DMS 273 treated with DMSO at 0.1 percent for 48 hours (cell line): ENCODE measurements at regions not wholly inside any gene's neighbourhood (a gene's known extent, or its start where the extent isn't known, plus 50 kb on each side); places are given as distances from the start of the nearest gene placed in this dataset.

ENCODE experiments used
- DNase-seq: peaks from one replicate; lab custom pipeline; 2025; lab: John Stamatoyannopoulos, UW

DNA sequence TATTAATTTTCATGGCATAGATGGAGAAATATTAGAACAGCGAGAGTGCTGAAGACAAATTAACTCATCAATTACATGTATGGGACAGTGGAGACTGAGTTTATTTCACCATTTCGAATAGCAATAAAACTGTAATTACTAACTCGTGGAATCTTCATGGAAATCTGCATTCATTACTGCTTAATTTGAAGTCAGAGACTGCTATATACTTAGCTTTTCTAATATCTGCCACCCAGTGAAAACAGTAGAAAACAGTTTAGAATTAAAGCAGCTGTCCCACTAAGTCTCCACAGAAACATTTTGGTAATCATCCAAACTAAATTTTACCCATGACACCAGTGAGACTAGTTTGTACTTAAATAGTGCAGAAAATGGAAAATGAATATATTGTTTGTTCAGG, 56.8 kb downstream of the IZUMO3 start:
- no peak for DNase-seq

DNA sequence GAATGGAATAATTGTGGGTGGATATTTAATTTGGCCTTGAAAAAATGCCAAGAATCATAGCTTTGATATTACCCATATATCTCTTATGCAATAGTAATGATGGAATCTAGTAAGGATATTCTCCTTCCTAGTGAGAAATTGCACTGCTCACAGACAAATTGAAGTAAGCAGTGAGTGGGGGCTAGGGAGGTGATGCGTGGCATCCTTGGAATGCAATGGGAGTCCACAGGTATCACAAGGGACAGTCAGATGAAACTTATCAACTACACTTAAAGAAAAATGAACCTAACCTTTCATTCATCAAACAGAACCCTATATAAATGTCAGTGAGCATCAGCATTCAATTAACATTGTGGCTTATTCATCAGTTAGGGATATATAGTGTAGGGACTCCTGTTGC, 57.8 kb downstream of the IZUMO3 start:
- no peak for DNase-seq

DNA sequence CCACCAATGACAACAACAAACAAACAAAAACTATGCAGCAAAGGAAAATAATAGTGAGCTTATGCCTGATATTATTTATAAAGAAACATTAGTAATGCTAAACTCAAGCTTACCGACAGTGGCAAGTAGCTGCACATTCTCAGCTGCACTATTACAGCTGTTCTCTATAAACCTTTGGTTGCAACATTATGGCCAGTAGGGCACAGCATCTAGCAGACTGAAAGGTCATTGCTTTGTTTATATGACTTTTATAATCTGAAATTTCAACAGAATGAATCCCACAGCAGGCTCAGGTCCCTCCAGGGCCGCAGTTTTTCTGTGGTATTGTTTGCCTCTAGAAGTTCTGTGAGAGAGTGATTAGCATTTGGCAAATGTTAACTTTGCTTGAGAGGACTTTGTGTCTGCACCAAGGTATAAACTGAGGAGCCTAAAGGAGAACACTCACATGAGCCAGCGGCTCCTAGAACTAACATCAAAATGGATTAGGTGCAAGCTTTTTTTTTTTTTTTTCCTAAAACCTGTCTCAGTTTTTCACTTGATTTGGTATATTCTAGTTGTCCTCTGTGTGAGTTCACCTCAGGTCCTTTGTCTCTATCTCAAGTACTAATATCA, 58.3 kb downstream of the IZUMO3 start:
- no peak for DNase-seq

DNA sequence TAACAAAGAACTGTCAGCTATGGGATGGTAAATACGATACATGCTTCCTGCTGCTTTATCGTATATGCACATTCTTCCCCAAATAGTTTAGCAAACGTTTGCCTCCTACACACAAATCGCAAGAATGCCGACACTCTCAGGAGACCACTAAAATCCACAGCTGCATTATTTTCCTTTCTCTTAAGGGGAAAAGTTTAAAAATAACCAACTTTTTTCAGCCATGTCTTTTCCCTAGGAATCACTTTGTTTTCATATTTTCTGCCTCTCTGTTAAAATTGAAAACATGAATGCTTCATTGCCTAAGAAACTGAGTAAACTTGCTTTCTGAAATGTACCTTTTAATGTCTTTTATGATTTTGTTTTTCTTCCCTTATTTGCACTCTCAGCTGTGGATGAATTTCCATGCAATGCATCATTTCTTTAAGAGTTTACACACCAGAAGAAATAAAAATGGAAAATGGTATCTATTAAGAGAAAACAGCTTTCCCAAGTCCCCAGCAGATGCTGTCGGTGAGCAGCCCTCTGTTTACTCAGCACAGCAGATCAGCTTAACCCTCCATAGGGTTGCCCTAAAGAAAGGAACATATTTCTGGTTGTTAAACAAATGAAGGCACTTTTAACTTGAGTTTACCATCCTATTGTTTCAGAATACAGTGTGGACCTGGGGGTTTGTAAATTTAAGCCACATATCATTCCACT, 66.2 kb downstream of the IZUMO3 start:
- no peak for DNase-seq

DNA sequence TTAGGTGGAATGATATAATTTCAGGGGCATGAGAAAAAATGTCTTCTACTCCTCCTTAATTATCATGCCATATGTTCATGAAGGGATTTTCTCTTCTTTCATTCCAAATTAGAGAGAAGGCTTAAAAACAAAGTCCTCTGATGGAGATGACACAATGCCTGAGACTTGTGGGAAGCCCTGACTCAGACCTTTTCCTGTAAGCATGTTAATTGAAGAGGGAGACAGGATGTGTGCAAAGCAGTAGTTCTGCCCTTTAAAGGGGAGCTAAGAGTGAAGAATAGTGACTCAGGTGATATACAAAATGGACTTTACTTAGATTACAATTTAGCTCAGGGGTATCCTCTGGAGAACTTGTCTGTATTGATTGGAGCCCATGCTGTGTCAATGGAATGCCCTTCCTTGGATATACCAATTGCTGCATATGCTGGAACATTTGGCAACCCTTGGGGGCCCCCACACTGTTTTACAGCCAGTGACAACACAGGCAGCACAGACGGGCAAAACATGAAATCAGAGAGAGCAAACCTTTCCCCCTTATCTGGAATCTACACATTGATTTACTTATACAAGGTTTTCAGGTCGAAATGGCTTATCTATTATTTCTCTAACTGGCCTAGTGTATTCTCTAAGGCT, 81.3 kb downstream of the IZUMO3 start:
- no peak for DNase-seq

DNA sequence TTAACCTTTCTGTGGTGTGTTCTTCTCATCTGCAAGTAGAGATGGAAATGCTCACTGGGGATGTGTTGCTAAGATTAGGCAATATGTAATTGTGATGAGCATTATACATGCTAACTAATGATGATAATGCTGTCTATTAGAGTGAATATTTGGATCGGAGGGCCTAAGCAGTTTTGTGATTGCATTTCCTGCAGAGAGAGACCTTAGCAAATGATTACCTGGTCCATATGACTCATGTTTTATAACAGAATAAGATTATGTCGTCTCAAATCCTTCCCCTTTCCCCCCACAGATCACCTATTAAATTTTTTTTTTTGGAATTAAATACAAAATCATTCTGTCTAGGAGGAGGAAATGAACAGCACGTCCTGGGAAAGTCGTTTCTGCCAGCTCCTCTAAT, 82.7 kb downstream of the IZUMO3 start:
- DNase-seq, result no peak

DNA sequence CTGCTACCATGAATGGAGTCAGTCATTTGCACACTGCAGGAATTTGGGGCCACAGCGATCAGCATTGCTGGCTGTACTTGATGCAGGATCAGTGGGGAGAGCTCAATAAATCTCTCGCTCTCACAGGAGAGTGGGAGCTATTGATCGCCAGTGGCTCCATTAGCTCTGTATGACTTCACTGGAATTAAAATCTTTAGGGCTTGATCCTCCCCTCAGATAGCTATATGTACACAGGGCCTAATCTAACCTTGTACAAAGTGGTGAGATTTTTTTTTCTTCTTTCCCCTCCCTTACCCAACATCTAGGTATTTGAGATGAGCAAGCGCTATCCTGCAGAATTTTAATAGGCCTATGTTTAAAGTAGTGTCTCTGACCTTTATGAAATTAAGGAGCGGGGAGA, 84.9 kb downstream of the IZUMO3 start:
- DNase-seq, result no peak

DNA sequence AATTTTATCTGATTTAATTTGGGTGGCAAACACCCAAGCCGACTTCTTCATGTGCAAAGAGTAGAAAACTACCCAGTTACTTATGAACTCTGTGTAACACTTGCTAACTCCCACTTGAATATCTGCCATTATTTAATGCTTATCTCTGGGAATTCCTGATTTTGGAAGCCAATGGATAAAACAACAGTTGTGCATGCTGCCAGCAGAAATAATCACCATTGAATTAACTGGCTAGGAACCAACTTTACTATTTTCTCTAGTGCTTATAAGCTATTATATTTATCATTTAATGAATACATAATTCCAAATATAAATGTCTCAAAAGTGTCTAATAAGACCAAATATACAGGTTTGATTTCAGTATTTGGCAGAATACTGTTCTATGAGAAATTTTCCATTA, 85.7 kb downstream of the IZUMO3 start:
- DNase-seq, result no peak

DNA sequence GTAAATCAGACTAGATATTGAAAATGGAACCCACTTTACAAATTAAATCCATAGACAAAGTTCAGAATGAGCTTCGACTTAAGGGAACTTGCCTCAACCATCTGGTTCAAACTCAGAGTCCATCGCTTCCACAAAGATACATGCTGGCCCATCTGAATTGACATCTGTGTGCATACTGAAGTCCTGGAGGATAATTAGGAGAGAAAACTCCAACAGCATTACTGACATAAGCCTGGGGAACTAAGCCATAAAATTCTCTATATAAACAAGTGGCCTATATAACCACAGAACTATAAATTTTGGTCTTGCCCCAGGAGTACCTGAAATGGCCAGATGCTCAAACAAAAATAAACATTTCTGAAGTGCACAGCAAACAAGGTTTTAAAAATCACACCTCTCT, 94.4 kb downstream of the IZUMO3 start:
- DNase-seq, result no peak

DNA sequence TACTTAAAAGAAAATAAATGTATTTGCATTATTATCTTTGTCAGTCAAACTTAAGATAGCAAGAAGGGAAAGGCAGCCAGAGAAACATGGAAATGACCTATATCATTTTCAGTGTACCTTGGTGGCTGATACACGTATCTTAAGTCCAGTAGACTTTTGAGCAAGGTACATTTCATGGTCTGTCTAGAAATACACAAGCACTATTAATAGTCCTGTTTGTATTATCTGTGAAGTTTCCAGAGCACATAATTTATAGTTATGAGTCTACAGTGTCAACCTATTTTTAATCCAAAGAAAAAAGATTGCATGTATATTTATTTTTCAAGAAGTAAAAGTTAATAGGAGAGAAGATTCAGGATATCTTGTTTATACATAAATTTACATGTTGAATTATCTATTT, 95.7 kb downstream of the IZUMO3 start:
- DNase-seq, result no peak

DNA sequence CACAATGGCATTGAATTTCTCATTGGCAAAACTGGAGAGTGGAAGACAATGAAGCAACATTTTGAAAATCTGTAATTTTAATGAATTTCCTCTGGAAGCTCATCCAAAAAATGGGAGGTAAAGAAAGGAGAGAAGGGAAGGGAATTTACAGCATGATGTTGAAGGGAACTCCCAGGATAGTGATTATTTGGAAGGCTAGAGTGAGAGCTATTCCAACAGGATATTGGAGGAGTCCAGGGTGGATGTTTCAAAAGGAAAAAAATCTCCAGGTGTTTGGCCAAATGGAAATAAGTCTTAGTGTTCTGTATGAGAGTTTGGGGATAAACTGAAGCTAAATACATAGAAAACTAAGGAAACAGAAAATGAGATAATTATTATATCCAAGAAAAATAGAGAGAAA, 106.2 kb downstream of the IZUMO3 start:
- DNase-seq, result no peak

DNA sequence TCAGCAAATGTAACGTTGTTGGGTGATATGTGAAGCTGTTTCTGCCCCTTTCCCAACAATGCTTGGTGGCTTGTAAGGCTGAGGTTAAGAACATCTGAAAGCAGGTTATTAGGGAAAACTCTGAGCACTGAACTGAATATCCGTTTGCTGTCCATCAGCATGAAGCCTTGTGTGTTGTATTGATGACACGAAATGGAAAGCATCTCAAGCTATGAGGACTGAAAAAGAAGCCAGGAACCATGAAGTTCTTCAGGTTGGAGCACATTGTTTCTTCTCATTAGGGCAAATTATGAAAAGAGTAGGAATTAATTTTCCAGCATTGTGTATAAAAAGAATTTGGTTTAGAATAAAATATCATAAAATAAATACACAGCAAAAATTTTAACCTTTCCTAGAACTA, 106.8 kb downstream of the IZUMO3 start:
- no peak for DNase-seq

DNA sequence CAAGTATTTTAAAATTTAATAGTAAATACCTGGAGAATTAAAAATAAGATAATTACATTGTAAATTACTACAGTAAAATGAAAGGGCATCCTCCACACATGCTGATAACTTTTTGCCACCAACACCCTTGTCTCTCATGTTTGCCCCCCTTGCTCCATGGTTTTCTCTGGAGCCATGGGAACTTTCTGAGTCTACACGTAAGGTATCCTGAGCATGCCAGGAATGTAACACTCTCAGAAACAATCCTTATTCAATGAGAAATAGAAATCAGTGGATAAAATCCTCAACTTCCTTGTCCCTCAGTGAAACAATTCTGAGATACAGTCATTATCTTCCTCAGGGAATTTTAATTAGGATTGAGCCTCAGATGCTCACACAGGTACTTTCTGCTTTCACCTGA, 108.9 kb downstream of the IZUMO3 start:
- DNase-seq, result no peak

DNA sequence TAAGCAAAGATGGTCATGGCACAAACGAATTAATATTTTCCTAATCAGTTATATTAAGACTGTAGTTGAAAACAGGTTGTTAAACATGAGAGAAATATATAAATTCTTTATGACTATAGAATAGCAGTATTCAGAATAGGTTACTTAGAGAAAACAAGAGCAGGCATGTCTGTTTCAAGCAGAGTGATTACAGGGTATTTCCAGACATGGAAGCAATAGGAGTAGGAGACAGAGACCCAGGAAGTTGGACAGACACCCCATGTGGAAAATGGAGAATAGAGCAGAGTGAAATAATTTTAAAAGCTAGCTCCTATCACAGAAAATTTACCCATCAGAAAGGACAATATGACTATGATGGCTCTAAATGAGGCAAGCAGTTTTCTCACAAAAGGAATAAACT, 111.5 kb downstream of the IZUMO3 start:
- no peak for DNase-seq

DNA sequence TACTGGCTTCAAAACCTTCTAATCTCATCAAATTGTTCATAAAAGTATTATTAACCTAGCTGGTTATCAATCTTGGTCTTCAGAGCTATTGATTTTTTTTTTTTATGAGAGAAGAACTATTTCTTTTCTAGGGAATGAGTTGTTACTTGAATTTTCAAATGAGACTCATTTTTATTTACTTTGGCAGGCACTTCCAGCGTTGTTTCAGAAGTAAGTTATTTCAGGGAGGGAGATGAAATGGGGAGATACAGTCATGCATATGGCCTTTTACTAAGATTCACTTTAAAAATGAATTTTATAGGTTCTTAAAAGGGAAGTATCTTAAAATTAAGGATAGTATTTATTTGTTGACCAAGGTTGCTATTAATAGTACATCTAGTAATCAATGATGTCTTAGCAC, 129.6 kb downstream of the IZUMO3 start:
- DNase-seq, result no peak

DNA sequence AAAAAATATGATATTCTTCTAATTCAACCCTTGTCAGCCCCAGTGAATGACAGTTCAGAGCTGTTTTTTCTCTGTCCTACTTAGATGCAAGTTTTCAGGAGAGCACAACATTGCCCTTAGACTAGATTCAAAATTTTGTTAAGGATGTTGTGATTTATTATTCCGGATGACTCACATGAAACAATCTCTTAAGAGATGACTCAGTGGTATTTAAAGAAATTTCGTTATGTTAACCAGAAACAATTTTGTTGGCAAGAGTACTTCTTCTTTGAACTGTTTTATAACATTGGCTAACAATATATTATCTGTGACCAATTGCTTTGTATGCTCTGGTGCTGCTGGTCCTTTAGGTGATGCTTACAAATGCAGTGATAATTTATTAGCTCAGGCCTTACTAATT, 132.0 kb downstream of the IZUMO3 start:
- no peak for DNase-seq

DNA sequence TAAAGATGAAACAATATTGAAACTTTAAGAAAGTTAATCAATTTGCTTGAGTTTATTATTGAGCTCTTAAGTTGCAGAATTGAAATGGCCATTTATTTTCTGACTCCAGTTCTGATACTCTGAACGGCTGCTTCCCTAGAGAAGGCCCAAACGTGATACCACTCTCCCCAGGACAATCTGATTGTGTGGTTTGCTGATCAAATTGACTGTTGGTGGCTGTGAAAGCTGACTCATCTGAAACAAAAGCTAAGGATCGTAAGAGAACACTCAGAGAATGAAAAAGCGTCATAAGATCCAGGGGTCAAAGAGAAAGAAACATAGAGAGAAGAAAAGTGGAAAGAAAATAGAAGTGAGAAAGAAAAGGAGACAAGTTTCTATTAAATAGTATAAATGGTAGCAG, 147.2 kb downstream of the IZUMO3 start:
- no peak for DNase-seq

DNA sequence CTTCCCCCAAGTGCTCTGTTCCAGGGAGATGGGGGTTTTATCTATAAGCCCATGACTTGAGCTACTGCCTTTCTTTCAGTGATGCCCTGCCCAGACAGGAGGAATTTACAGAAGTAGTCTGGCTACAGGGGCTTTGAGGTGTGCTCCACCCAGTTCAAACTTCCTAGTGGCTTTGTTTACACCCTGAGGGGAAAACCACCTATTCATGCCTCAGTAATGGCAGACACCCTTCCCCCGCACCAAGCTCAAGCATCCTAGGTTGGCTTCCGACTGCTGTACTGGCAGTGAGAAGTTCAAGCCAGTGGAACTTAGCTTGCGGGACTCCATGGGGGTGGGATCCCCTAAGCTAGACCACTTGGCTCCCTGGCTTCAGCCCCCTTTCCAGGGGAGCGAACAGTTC, 154.6 kb downstream of the IZUMO3 start:
- DNase-seq, result no peak

DNA sequence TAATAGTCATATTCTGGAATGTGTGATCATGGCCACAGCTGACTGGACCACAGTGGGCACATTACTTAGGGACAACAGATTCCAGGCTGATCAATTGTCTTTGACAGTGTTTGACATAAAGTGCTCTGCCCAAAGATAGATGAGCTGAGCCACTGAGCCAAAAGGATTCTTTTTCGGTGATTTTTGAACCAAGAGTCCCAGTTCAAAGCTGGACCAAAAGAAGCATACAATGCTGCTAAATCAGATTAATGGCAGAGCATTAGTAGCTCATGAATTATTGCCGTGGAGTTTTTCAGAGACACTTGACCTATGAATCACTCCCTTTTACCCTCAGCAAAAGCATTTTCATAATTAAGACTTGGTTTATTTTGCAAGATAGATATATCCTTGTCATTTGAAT, 160.6 kb downstream of the IZUMO3 start:
- DNase-seq, result no peak

DNA sequence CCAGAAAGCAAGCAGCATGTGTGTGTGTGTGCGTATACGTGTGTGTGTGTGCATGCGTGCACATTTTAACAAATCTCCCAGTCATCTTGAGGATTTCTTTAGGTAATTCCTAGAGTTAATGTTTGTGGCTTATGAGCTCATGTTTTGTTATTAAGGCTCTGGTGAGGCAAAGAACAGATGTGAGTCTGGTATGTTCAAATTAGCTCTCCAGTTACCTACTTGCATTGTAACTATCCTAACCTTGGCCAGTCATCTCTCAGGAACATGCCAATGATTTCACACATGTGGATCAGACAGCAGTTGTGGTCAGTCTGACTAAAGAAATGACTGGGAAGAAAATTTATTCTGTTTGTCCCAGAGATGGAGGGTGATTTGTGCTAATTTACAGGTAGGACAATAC, 163.1 kb downstream of the IZUMO3 start:
- no peak for DNase-seq

DNA sequence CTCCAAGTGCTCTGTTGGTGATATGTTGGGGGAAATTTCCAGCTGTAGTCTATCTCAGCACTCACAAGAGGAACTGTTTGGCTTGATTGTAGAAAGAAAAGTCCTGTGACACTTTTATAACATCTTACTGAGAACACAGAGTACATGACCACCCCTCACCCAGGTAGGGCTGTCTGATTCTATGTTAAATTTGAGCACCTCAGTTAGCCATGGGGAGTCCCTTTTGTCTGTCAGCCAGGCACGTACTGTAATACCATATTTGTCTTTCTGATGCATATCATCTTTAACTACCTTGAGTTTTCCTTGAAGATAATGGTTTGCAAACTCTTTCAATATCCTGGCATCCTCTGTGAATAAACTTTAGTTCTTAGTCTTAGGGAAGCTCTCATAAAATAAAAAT, 164.5 kb downstream of the IZUMO3 start:
- DNase-seq, result no peak

DNA sequence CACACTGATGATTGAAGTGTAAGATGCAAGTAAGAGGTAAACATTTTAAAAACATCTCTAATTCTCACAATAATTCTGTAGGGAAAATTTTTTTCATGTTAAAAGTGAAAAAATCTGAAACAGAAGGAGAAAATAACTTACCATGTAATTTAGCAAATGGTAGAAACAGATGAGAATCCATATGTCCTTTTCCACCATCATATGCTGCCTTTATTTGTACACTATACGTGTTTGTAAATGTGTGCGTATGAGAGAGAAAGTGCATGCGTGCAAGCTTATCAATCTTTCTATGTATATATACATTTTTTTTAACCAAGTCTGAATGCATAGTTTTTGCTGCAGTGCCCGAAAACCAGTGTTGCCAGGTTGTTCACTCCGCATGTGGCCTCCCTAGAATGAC, 186.7 kb downstream of the IZUMO3 start:
- no peak for DNase-seq

DNA sequence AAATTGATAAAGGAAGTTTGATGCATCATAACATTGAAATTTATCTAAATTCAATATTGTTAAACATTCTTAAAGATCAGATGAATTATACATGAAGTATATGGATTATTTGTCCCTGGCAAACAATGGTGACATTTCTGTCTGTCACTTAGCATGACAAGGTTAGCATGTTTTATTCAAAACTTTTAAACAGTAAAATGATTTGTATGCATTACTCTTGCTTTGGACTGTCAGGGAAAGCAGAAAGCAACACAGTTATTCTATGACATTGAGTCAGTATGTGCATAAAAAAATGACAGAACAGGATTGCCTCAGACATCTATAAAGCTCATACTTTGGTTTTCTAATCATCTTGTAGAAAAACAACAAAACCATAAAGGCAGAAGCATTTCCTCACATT, 193.7 kb downstream of the IZUMO3 start:
- no peak for DNase-seq

DNA sequence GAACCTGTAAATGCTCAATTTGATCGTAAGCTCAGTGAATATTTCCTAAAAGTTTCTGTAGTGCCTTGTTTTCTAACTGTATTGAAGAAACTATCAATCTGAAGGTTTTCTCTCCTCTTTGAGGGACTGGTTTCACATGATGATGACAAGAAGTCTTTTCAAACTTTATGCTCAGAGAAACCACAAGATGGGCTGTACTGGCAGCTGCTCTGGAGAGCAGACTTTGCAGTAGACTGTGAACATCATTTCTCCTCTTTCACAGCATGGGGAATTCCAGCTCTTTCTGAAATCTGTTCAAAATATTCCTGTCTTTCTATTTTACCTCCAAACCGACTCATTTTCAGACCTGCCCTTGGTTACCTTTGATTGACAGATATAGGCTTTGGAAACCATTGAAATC, 194.4 kb downstream of the IZUMO3 start:
- DNase-seq, result no peak
